ENCODE measurements at regions not wholly inside any gene's neighbourhood (a gene's known extent, or its start where the extent isn't known, plus 50 kb on each side); places are given as distances from the start of the nearest gene placed in this dataset.
"Not testable (repeated sequence)": the region's sequence is repeated elsewhere in the genome, so short reads cannot be mapped to it uniquely, and the experiment has no call there.

DNA sequence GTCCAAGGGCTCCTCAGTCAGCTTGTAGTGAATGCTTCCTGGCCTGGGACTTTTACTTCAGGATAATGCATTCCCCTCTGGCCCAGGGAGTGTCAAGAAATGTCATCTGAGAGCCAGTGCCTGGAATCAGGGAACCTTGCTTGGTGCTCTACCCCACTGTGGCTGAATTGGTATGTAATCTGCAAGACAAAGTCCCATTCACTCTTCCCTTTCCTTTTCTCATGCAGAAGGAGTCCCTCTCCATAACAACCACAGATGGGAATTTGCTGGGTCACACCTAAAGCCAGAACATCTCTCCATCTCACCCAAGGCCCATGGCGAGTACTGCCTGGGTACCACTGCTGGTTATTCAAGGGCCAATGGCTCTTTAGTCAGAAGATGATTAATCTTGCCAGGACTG lies 89.6 kb upstream of the FOLH1 start:
- H2BK15ac ChIP-seq (ENCODE audit: low read depth, low read length); POLR2A ChIA-PET (ENCODE audit: unreplicated experiment); H3K36me3 ChIP-seq (ENCODE audit: control insufficient read depth, insufficient read depth, low read length); H3K4me1 ChIP-seq (ENCODE audit: control insufficient read depth, insufficient read depth, low read length); H4K20me1 ChIP-seq (ENCODE audit: insufficient read depth, low read length); H3K9me3 ChIP-seq (ENCODE audit: control insufficient read depth, insufficient read depth, low read length); H3K27me3 ChIP-seq (ENCODE audit: control insufficient read depth, insufficient read depth, low read length); H4K8ac ChIP-seq (ENCODE audit: low read depth in 2 of 2, low read length in 2 of 2); H2AK9ac ChIP-seq (replicated peaks; ENCODE audit: low read depth, low read length, poor library complexity); H3K18ac ChIP-seq (ENCODE audit: low read depth, low read length); H3K9me1 ChIP-seq (ENCODE audit: insufficient read depth, low read length); H2AK5ac ChIP-seq (ENCODE audit: low read depth, low read length); in situ Hi-C loops (cut with MboI; ENCODE audit: low sequenced_read_pairs); H3K56ac ChIP-seq (ENCODE audit: extremely low read depth, insufficient read depth, low read length); H3K9ac ChIP-seq (ENCODE audit: low read depth, low read length); H3K4ac ChIP-seq (ENCODE audit: low read depth, low read length); H2BK20ac ChIP-seq (ENCODE audit: low read depth, low read length); intact Hi-C loops (cut with micrococcal nuclease); H3K27ac ChIP-seq (ENCODE audit: insufficient read depth, low read length); H3K4me2 ChIP-seq (ENCODE audit: low read depth, low read length); BruUV-seq (replicated peaks); ATAC-seq (ENCODE audit: low read depth); CTCF ChIA-PET; H3K14ac ChIP-seq (replicated peaks; ENCODE audit: low read depth, low read length); H3K79me1 ChIP-seq (ENCODE audit: low read depth in 1 of 2, low read length in 2 of 2); H4K5ac ChIP-seq (ENCODE audit: low read depth, low read length); H2AFZ ChIP-seq (replicated peaks; ENCODE audit: low read length, poor library complexity); DNase-seq; dilution Hi-C loops (cut with HindIII; ENCODE audit: low sequenced_read_pairs, unreplicated experiment); H4K91ac ChIP-seq (ENCODE audit: insufficient read depth, low read depth, low read length); H3K23ac ChIP-seq (ENCODE audit: low read depth, low read length); H2BK120ac ChIP-seq (ENCODE audit: low read depth, low read length); H2BK5ac ChIP-seq (ENCODE audit: low read depth, low read length, poor library complexity, severe bottlenecking); H3K4me3 ChIP-seq (ENCODE audit: insufficient read depth, low read depth, low read length): not testable (repeated sequence)
- WGBS, 2 experiments (ENCODE audit: extremely low coverage in 2 of 2, insufficient read length in 1 of 2), result no CpG with 5 or more reads among the region's 1 CpG

DNA sequence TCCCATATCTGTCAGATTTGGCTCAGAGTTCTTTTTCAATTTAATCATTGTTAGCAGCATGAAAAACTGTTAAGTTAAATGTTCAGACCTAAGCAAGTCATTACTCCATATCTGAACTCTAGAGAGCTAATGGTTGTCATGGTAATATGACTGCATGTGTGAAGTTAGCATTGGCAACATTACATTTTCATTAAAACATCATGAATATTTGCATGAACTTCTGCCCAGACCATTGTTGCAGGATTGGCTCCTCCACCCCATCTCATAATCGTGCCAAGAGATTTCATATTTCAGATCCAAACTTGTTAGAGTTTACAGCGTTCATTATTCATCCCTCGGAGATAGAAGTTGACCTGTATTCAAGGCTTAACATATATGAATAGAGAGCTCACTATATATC lies 75.5 kb upstream of the FOLH1 start:
- H4K20me1 ChIP-seq (ENCODE audit: insufficient read depth, low read length); DNase-seq; H3K27me3 ChIP-seq (ENCODE audit: control insufficient read depth, insufficient read depth, low read length); H2BK20ac ChIP-seq (ENCODE audit: low read depth, low read length); H4K91ac ChIP-seq (ENCODE audit: insufficient read depth, low read depth, low read length); intact Hi-C loops (cut with micrococcal nuclease); H3K23ac ChIP-seq (ENCODE audit: low read depth, low read length); H3K9me1 ChIP-seq (ENCODE audit: insufficient read depth, low read length); H2AFZ ChIP-seq (replicated peaks; ENCODE audit: low read length, poor library complexity); H3K56ac ChIP-seq (ENCODE audit: extremely low read depth, insufficient read depth, low read length); H3K4me1 ChIP-seq (ENCODE audit: control insufficient read depth, insufficient read depth, low read length); dilution Hi-C loops (cut with HindIII; ENCODE audit: low sequenced_read_pairs, unreplicated experiment); H2BK120ac ChIP-seq (ENCODE audit: low read depth, low read length); H2BK5ac ChIP-seq (ENCODE audit: low read depth, low read length, poor library complexity, severe bottlenecking); H3K9ac ChIP-seq (ENCODE audit: low read depth, low read length); H3K4ac ChIP-seq (ENCODE audit: low read depth, low read length); H4K8ac ChIP-seq (ENCODE audit: low read depth in 2 of 2, low read length in 2 of 2); H3K9me3 ChIP-seq (ENCODE audit: control insufficient read depth, insufficient read depth, low read length); in situ Hi-C loops (cut with MboI; ENCODE audit: low sequenced_read_pairs); POLR2A ChIA-PET (ENCODE audit: unreplicated experiment); H2AK5ac ChIP-seq (ENCODE audit: low read depth, low read length); CTCF ChIA-PET; H3K14ac ChIP-seq (replicated peaks; ENCODE audit: low read depth, low read length); H3K36me3 ChIP-seq (ENCODE audit: control insufficient read depth, insufficient read depth, low read length); H2AK9ac ChIP-seq (replicated peaks; ENCODE audit: low read depth, low read length, poor library complexity); BruUV-seq (replicated peaks); ATAC-seq (ENCODE audit: low read depth); H3K4me2 ChIP-seq (ENCODE audit: low read depth, low read length); H2BK15ac ChIP-seq (ENCODE audit: low read depth, low read length); H3K18ac ChIP-seq (ENCODE audit: low read depth, low read length); H3K79me1 ChIP-seq (ENCODE audit: low read depth in 1 of 2, low read length in 2 of 2); H4K5ac ChIP-seq (ENCODE audit: low read depth, low read length); H3K4me3 ChIP-seq (ENCODE audit: insufficient read depth, low read depth, low read length); H3K27ac ChIP-seq (ENCODE audit: insufficient read depth, low read length): not testable (repeated sequence)
- no CpG with 5 or more reads among the region's 3 CpGs for WGBS, 2 experiments (ENCODE audit: extremely low coverage in 2 of 2, insufficient read length in 1 of 2)

Data from IMR-90 (cell line).